CD4-positive, alpha-beta T cell treated with Interleukin-1 beta for 1 hour (primary cell): ENCODE measurements at regions not wholly inside any gene's neighbourhood (a gene's known extent, or its start where the extent isn't known, plus 50 kb on each side); places are given as distances from the start of the nearest gene placed in this dataset.

Experiments used
- DNase-seq, 2 donors: peaks; one replicate each; pipeline ENCODE4 v3.0.0-alpha.2; 2020 to 2022

DNA sequence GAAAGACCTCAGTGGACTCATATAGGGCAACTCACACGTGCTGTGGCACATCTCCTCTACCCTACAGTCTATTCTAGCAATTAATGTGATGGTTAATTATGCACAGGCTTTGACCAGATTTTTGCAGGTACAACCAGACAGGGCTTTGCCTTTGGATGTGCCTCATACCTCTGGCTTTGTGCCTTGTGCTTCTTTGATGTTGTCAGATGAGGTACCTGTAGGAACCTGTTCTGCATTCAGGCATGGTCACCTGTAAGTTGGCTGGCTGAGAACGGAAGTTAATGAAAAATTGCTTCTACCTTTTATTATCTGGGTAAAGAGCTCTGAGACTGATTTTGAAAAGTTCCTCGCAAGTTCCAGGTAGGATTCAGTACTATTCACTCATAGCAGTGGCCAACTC, 462.9 kb upstream of the ZFHX3 start:
- DNase-seq, result no peak

DNA sequence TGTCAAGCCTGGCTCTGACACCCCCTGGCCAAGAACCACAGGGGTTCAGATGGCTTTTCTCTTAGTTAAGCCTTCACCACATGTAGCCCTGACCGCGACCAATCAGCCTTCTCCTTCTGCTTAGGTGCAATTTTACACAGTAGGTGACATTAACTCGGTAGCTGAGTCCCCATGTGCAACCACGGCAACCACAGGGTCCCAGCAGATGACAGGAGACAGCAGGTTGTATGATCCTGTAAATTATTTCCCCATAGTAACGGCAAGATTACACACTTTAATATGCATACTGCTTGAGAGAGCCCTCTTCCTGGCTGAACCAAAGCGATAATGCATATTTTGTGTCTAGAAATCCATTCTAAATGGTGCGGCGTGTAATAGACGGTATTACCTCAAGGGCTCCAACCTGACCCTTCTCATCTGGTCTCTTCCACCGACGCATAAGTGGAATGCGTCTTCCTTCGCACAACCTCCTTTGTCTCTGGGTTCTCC, 458.7 kb upstream of the ZFHX3 start:
- no peak for DNase-seq

DNA sequence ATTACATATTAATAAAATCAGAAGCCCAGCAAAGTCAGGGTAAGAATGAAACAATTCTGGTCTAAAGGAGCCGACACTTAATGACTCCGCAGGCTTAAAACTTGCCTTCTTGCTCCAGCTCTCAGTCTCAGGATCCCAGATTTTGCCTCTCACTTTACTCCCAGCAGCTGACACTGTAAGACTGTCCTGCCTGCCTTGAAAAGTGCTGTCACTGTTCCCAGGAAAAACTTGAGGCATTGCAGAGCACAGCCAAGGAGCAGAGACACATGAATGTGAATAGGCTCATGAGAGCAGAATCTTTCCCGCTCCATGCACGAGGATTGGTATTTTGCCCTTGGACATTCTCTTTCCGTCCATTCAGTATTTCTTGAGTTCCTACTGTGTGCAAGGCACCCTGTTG, 457.6 kb upstream of the ZFHX3 start:
- DNase-seq, result no peak

- no peak for DNase-seq
Measured at GRCh38 chr16:73504591-73505575, 457.0 kb upstream of the ZFHX3 start.

DNA sequence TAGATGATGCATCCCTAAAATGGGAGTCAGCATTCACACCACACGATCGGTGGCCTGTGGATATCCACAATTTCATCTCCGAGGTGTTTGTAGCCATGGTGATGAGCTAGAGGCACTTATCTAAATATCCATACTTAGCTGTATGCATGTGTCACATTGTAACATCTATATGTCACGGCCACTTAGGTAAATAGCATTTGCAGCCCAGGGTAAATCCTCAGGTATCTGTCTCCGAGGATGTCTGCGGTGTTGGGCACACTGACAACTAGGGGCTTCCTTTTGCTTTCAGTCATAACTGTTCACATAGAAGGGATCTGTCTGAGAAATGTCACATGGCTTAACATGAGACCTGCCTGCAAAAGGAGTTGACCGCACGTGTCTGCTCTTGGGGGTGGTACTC, 455.2 kb upstream of the ZFHX3 start:
- no peak for DNase-seq

DNA sequence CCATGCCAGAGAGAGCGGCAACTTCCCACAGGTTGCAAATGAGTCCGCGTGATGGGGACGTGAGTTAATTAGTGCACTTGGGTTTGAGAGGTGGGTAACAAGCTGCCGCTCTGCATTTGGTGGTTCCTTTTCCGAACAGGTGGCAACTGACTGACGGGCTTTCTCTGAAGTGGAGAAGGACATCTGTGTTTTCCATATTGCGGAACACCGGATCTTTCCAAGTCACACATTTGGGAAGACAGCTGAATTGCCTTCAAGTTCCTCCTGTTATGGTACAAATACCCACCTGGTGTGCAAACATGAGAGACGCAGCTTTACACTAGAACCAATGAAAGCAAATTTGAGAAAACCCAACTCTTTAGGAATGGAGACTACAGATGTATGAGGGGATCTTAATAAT, 451.3 kb upstream of the ZFHX3 start:
- no peak for DNase-seq

DNA sequence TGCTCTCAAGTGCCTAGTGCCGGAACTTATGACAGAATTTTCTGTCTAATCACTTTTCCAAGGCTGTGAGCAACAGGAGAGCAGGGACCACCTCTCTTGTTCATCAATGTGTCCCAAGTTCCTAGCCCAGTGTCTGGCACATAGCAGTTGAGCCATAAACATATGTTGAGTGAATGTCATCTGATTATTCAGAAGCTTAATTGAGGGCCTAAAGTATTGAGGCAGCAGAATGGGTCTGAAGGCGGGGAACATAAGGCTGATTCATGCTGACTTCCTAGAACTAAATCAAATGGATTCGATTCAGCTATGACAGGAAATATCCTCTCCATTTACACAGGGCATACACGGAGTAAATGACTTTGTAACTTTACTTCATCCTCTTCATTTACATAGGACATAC, 438.0 kb upstream of the ZFHX3 start:
- no peak for DNase-seq

- no peak for DNase-seq
Measured at GRCh38 chr16:73483934-73484711, 436.2 kb upstream of the ZFHX3 start.

GRCh38 chr16:73483076-73483791, 435.3 kb upstream of the ZFHX3 start:
- no peak for DNase-seq

DNA sequence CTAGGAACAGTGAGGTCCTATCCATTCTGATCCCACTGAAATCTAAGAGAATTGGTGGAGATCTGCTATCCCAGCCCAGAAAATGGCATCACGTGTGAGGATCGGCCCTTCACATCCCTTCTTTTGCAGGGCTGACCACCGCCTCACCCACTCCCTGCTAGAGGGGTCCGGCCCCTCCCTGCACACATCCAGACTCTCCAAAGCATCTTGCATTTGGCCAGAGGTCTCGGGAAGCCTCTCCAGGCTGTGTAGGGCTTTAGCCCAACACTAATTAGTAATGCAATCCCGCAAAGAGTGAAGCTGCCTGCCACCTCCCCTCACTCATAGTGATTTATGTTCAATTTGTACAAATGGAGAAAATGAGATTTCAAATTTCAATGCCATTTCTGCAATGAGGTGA, 434.4 kb upstream of the ZFHX3 start:
- no peak for DNase-seq

GRCh38 chr16:73480381-73480780, 432.5 kb upstream of the ZFHX3 start:
- no peak for DNase-seq

DNA sequence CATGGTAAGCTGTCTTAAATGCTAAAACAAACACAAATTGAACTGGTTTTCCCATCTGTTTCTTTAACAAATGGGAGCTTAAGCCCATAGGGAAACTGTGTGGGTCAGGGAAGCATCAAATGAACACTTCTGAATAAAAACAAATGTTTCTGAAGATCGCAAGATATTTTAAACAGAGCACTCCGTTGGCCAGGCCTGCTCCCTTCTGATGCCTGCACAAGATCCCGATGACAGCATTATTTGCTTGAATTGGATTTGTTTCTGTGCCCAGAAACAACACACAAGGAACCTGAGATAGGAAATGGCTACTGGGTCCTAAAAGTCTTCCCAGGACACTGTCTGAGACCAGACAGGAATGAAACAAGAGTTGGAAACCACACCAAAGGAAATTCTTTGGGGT, 425.8 kb upstream of the ZFHX3 start:
- no peak for DNase-seq

DNA sequence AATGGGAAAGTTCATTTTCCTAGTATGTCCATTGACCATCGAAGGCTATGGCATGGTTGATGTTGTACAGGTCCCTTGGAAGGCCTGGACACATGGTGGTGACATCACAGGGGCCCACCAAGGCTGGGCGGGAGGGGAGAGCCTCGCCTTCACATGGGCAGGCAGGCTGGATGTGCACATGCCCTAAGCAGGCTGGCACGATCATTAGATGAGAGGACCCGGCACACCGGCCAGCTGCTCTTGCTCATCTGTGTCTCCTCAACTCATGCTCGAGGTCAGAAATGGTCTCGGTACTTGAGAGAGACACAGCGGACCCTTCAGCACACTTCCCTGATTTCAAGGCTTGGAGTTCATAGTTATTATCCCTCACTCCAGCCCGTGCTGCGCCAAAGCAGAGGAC, 416.9 kb upstream of the ZFHX3 start:
- DNase-seq, result no peak

DNA sequence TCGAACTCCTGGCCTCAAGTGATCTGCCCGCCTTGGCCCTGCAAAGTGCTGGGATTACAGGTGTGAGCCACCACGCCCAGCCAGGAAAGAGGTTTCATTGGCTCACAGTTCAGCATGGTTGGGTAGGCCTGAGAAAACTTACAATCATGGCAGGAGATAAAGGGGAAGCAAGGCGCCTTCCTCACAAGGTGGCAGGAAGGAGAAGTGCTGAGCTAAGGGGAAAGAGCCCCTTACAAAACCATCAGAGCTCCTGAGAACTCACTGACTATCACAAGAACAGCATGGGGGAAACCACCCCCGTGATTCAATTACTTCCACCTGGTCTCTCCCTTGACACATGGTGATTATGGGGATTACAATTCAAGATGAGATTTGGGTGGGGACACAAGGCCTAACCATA, 411.7 kb upstream of the ZFHX3 start:
- no peak for DNase-seq

GRCh38 chr16:73457851-73458250, 409.9 kb upstream of the ZFHX3 start:
- DNase-seq, result no peak

DNA sequence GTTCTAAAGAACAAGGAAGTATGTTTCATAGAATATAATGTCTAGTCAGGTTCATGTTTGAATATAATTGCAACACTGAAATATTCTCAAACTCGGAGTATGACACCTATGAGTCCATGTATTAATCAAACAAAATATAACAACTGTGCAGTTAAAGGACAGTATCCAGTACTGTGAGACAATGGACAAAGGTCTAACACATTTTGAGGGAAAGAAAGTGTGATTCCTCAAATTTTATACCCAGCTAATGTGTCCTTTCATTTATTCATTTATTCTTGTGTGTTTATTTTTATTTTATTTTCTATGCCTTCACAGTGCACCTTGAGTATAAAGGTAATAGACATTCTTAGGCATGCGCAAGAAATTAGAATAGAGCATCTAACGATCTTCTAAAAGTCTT, 401.0 kb upstream of the ZFHX3 start:
- DNase-seq, result no peak

- no peak for DNase-seq
Measured at GRCh38 chr16:73447846-73448245, 399.9 kb upstream of the ZFHX3 start.

DNA sequence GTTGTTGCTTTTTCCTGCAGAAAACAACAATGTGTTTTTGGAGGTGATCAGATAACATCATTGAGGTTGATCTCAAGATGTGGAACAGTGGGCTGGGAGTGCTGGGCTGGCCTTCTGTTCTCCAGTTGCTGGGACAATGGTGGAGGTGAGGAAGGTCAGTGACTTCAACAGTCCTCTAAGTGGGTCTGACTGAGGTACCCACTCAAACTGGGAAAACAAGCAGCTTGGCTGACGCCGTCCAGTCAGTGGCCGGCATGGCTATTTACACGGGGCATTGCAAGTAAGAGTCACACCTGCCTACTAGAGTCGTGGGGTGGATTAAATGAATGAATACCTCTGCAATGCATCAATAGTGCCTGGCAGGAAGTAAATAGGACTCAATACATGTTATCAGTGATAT, 386.7 kb upstream of the ZFHX3 start:
- DNase-seq, result no peak

DNA sequence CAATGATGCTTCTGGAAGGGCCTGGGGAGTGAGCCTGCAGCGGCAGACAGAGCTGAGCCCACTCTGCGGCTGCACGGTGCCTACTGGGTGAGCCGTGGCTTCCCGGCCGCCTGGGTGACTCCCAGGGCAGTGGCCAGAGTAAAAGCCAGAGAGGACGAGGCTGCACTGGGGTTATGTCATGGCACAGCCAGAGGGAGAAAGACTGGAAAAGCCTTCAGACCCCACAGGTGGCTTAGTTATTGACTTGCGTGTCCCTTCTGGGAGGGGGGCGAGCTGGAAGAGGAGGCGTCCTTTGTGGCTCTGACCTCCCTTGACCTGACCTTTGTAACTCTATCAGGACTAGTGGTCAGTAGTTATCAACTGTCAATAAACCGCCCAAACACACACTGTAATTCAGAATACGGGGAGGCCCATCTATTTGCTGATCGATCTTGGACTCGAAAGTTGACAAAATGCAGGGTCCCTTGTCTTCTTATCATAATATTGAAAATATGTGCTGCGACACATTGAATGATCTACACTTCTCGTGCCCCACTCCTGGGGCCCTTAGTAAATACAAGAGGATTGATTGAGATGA, 385.9 kb upstream of the ZFHX3 start:
- DNase-seq, result no peak

GRCh38 chr16:73432850-73433730, 385.2 kb upstream of the ZFHX3 start:
- no peak for DNase-seq

GRCh38 chr16:73430138-73430537, 382.2 kb upstream of the ZFHX3 start:
- no peak for DNase-seq

GRCh38 chr16:73428121-73428520, 380.2 kb upstream of the ZFHX3 start:
- no peak for DNase-seq
